ENCODE measurements at regions not wholly inside any gene's neighbourhood (a gene's known extent, or its start where the extent isn't known, plus 50 kb on each side); places are given as distances from the start of the nearest gene placed in this dataset.

- no peak for DNase-seq
- Histone ChIP-seq H3K36me3 (no peaks in the 10 kb centered on the region), H3K4me3 (no peak overlapping the region), H3K27me3 (no peaks in the 10 kb centered on the region), H3K9me3 (no peaks in the 10 kb centered on the region; the same call in 1 of the 2 replicates)
These were observed 605.7 kb upstream of the CFAP20DC start for GRCh38 chr3:59655418-59656015.

GRCh38 chr3:59654480-59655417 is 604.9 kb upstream of the CFAP20DC start:
- Histone ChIP-seq H3K36me3 (no peaks in the 10 kb centered on the region), H3K9me3 (no peaks in the 10 kb centered on the region; the same call in 1 of the 2 replicates), H3K4me3 (no peak overlapping the region), H3K27me3 (no peaks in the 10 kb centered on the region)
- no peak for DNase-seq

GRCh38 chr3:59654123-59654479 is 604.3 kb upstream of the CFAP20DC start:
- H3K4me3 ChIP-seq: no peak overlapping the region
- no peaks in the 10 kb centered on the region for H3K36me3 ChIP-seq
- no peaks in the 10 kb centered on the region for H3K27me3 ChIP-seq
- no peak for DNase-seq
- no peaks in the 10 kb centered on the region; the same call in 1 of the 2 replicates for H3K9me3 ChIP-seq

- DNase-seq: no peak
- Histone ChIP-seq H3K36me3 (no peaks in the 10 kb centered on the region), H3K27me3 (no peaks in the 10 kb centered on the region), H3K4me3 (no peak overlapping the region), H3K9me3 (no peaks in the 10 kb centered on the region; the same call in 1 of the 2 replicates)
These were observed 603.7 kb upstream of the CFAP20DC start for GRCh38 chr3:59653405-59654122.

- Histone ChIP-seq H3K27me3 (no peaks in the 10 kb centered on the region), H3K9me3 (no peaks in the 10 kb centered on the region), H3K4me3 (no peak overlapping the region), H3K36me3 (no peaks in the 10 kb centered on the region)
- DNase-seq: no peak
These were observed 594.9 kb upstream of the CFAP20DC start for GRCh38 chr3:59644479-59645402.

- Histone ChIP-seq H3K36me3 (no peaks in the 10 kb centered on the region), H3K4me3 (no peak overlapping the region), H3K9me3 (no peaks in the 10 kb centered on the region), H3K27me3 (no peaks in the 10 kb centered on the region)
- DNase-seq: peak; percentile 70
These were observed 591.5 kb upstream of the CFAP20DC start for GRCh38 chr3:59641169-59641899.

GRCh38 chr3:59632760-59633573 is 583.1 kb upstream of the CFAP20DC start:
- no peaks in the 10 kb centered on the region for H3K27me3 ChIP-seq
- no peaks in the 10 kb centered on the region for H3K36me3 ChIP-seq
- no peak overlapping the region for H3K4me3 ChIP-seq
- no peaks in the 10 kb centered on the region for H3K9me3 ChIP-seq
- DNase-seq: peak; percentile 63

- no peak for DNase-seq
- no peaks in the 10 kb centered on the region for H3K36me3 ChIP-seq
- no peaks in the 10 kb centered on the region for H3K27me3 ChIP-seq
- H3K4me3 ChIP-seq: no peak overlapping the region
- H3K9me3 ChIP-seq: no peaks in the 10 kb centered on the region
These were observed 581.7 kb upstream of the CFAP20DC start for GRCh38 chr3:59631482-59631881.

- Histone ChIP-seq H3K27me3 (no peaks in the 10 kb centered on the region), H3K4me3 (no peak overlapping the region), H3K9me3 (no peaks in the 10 kb centered on the region), H3K36me3 (no peaks in the 10 kb centered on the region)
- DNase-seq: no peak
These were observed 571.2 kb upstream of the CFAP20DC start for GRCh38 chr3:59621037-59621436.

- Histone ChIP-seq H3K36me3 (no peaks in the 10 kb centered on the region), H3K9me3 (no peaks in the 10 kb centered on the region), H3K27me3 (no peaks in the 10 kb centered on the region), H3K4me3 (no peak overlapping the region)
- DNase-seq: no peak
These were observed 570.5 kb upstream of the CFAP20DC start for GRCh38 chr3:59620325-59620724.

- no peak for DNase-seq
- no peaks in the 10 kb centered on the region for H3K9me3 ChIP-seq
- H3K4me3 ChIP-seq: no peak overlapping the region
These were observed 562.6 kb upstream of the CFAP20DC start for GRCh38 chr3:59612444-59612715.

GRCh38 chr3:59611649-59612443 is 562.0 kb upstream of the CFAP20DC start:
- Histone ChIP-seq H3K36me3 (no peaks in the 10 kb centered on the region), H3K9me3 (no peaks in the 10 kb centered on the region), H3K27me3 (no peaks in the 10 kb centered on the region), H3K4me3 (no peak overlapping the region)
- DNase-seq: no peak

More at GRCh38 chr3:59612444-59612715, 562.6 kb upstream of the CFAP20DC start:
- no peaks in the 10 kb centered on the region for H3K36me3 ChIP-seq
- no peaks in the 10 kb centered on the region for H3K27me3 ChIP-seq

GRCh38 chr3:59609657-59610348 is 560.0 kb upstream of the CFAP20DC start:
- Histone ChIP-seq H3K9me3 (no peaks in the 10 kb centered on the region), H3K27me3 (no peaks in the 10 kb centered on the region), H3K4me3 (no peak overlapping the region), H3K36me3 (no peaks in the 10 kb centered on the region)
- DNase-seq: no peak

- H3K36me3 ChIP-seq: no peaks in the 10 kb centered on the region
- no peaks in the 10 kb centered on the region for H3K9me3 ChIP-seq
- DNase-seq: no peak
- H3K27me3 ChIP-seq: no peaks in the 10 kb centered on the region
- no peak overlapping the region for H3K4me3 ChIP-seq
These were observed 558.5 kb upstream of the CFAP20DC start for GRCh38 chr3:59608356-59608755.

Data from MG63 (cell line).